ENCODE measurements at regions not wholly inside any gene's neighbourhood (a gene's known extent, or its start where the extent isn't known, plus 50 kb on each side); places are given as distances from the start of the nearest gene placed in this dataset.

- DNase-seq = no peak
Observed at GRCh38 chr5:105735704-105736103, 1935.0 kb downstream of the EFNA5 start.

GRCh38 chr5:105730982-105731381 is 1939.8 kb downstream of the EFNA5 start:
- DNase-seq = no peak

- DNase-seq = no peak
Observed at GRCh38 chr5:105726093-105726492, 1944.6 kb downstream of the EFNA5 start.

- no peak for DNase-seq
Observed at GRCh38 chr5:105708442-105708841, 1962.3 kb downstream of the EFNA5 start.

GRCh38 chr5:105702323-105702722 is 1968.4 kb downstream of the EFNA5 start:
- DNase-seq = no peak

GRCh38 chr5:105696440-105696839 is 1974.3 kb downstream of the EFNA5 start:
- no peak for DNase-seq

GRCh38 chr5:105695941-105696340 is 1974.8 kb downstream of the EFNA5 start:
- DNase-seq = no peak

- no peak for DNase-seq
Observed at GRCh38 chr5:105689596-105689995, 1981.1 kb downstream of the EFNA5 start.

- DNase-seq = no peak
Observed at GRCh38 chr5:105688227-105688792, 1982.4 kb downstream of the EFNA5 start.

- DNase-seq = no peak
Observed at GRCh38 chr5:105687493-105687892, 1983.2 kb downstream of the EFNA5 start.

- DNase-seq = no peak
Observed at GRCh38 chr5:105685884-105686283, 1984.9 kb downstream of the EFNA5 start.

GRCh38 chr5:105684799-105685198 is 1985.9 kb downstream of the EFNA5 start:
- no peak for DNase-seq

GRCh38 chr5:105680858-105681475 is 1989.8 kb downstream of the EFNA5 start:
- DNase-seq = no peak

- DNase-seq = no peak
Observed at GRCh38 chr5:105677291-105677690, 1993.4 kb downstream of the EFNA5 start.

GRCh38 chr5:105670596-105670995 is 2000.1 kb downstream of the EFNA5 start:
- no peak for DNase-seq

- DNase-seq = no peak
Observed at GRCh38 chr5:105663671-105664070, 2007.1 kb downstream of the EFNA5 start.

GRCh38 chr5:105659396-105659795 is 2011.3 kb downstream of the EFNA5 start:
- no peak for DNase-seq

GRCh38 chr5:105640328-105640727 is 2030.4 kb downstream of the EFNA5 start:
- no peak for DNase-seq

GRCh38 chr5:105639511-105639910 is 2031.2 kb downstream of the EFNA5 start:
- DNase-seq = no peak

GRCh38 chr5:105639068-105639467 is 2031.7 kb downstream of the EFNA5 start:
- no peak for DNase-seq

- DNase-seq = no peak
Observed at GRCh38 chr5:105638437-105638836, 2032.3 kb downstream of the EFNA5 start.

- no peak for DNase-seq
Observed at GRCh38 chr5:105632043-105632442, 2038.7 kb downstream of the EFNA5 start.

- DNase-seq = no peak
Observed at GRCh38 chr5:105630803-105631202, 2039.9 kb downstream of the EFNA5 start.

GRCh38 chr5:105619725-105620124 is 2051.0 kb downstream of the EFNA5 start:
- DNase-seq = no peak

Data from CD4-positive, alpha-beta T cell treated with Interleukin-6 for 4 hours (primary cell).